GM12878 (cell line): ENCODE measurements at regions not wholly inside any gene's neighbourhood (a gene's known extent, or its start where the extent isn't known, plus 50 kb on each side); places are given as distances from the start of the nearest gene placed in this dataset.

ENCODE experiments used
- ATAC-seq: fragments of 200-7000 bp; cut with Tn5 transposase; 3 replicates; pipeline ENCODE4 v1.9.1; 2020; ENCODE audit warnings: mild to moderate bottlenecking, moderate library complexity
- BruUV-seq: library from RNA; stranded (reverse); fragments of 400-500 nt; replicated peaks from 2 replicates; lab custom pipeline; 2021; lab: Mats Ljungman, UMichigan
- CTCF ChIA-PET: fragments of 300-600 bp; sonication (Branson Sonifier 250); formaldehyde crosslinking; extraction: SDS; loops from one replicate; lab custom pipeline; 2021; ENCODE audit warnings: inconsistent platforms; lab: Yijun Ruan, JAX
- POLR2A ChIA-PET: fragments of 350-600 bp; formaldehyde crosslinking; extraction: SDS; loops from one replicate; lab custom pipeline; 2021; ENCODE audit warnings: inconsistent platforms; lab: Charles Lee
- RAD21 ChIA-PET: fragments of 300-600 bp; sonication (Branson Sonifier 250); formaldehyde crosslinking; loops from one replicate; lab custom pipeline; 2023; ENCODE audit warnings: antibody characterized with exemption; ENCODE audit not compliant: unreplicated experiment; lab: Charles Lee
- SMC1A ChIA-PET: fragments of 300-600 bp; sonication (Branson Sonifier 250); formaldehyde crosslinking; loops from one replicate; lab custom pipeline; 2023; ENCODE audit not compliant: unreplicated experiment, uncharacterized antibody; lab: Charles Lee
- DNase-seq: peaks from one replicate; pipeline ENCODE4 v3.0.0-alpha.2; 2011; ENCODE audit warnings: low read depth, low spot score
- FAIRE-seq: peaks from 3 replicates; lab custom pipeline; 2011; peaks lifted over from hg19 to GRCh38; lab: Jason Lieb, UNC
- H2AFZ ChIP-seq: 2 replicates; pipeline ENCODE4 v1.6.0; 2011; ENCODE audit warnings: low read depth, low read length, control low read depth; ENCODE audit not compliant: control insufficient read depth
- H3K27ac ChIP-seq: 2 replicates; pipeline ENCODE4 v1.5.1; 2011; ENCODE audit warnings: control low read depth; ENCODE audit not compliant: control insufficient read depth, insufficient read depth
- H3K27me3 ChIP-seq, 2 experiments: replicated peaks in 1 of 2; 2 replicates each; pipeline versions ENCODE4 v1.6.0 to v1.6.1; 2011; ENCODE audit warnings: low read length in 1 of 2; ENCODE audit not compliant: control insufficient read depth in 2 of 2, insufficient read depth in 2 of 2
- H3K36me3 ChIP-seq, 2 experiments: 2 replicates each; pipeline ENCODE4 v1.5.1; 2011; ENCODE audit warnings: low read length in 1 of 2; ENCODE audit not compliant: control insufficient read depth in 2 of 2, insufficient read depth in 2 of 2
- H3K4me1 ChIP-seq: 2 replicates; pipeline ENCODE4 v1.6.1; 2011; ENCODE audit warnings: mild to moderate bottlenecking, low read length, moderate library complexity, mixed read lengths; ENCODE audit not compliant: control insufficient read depth, insufficient read depth
- H3K4me2 ChIP-seq: 2 replicates; pipeline ENCODE4 v1.6.0; 2011; ENCODE audit warnings: control low read depth; ENCODE audit not compliant: control insufficient read depth, insufficient read depth
- H3K4me3 ChIP-seq: fragments of 200-600 bp; sonication (generic); 2 replicates; pipeline ENCODE4 v1.5.1; 2016
- H3K79me2 ChIP-seq: 2 replicates; pipeline ENCODE4 v1.6.0; 2011; ENCODE audit warnings: low read length; ENCODE audit not compliant: control insufficient read depth, insufficient read depth
- H3K9ac ChIP-seq: 2 replicates; pipeline ENCODE4 v1.8.0; 2011; ENCODE audit warnings: low read length, control low read depth, mixed read lengths; ENCODE audit not compliant: control insufficient read depth, insufficient read depth
- H3K9me3 ChIP-seq: replicated peaks from 3 replicates; pipeline ENCODE4 v1.5.1; 2011; ENCODE audit warnings: mild to moderate bottlenecking, low read length; ENCODE audit not compliant: control insufficient read depth, insufficient read depth
- H4K20me1 ChIP-seq: 2 replicates; pipeline ENCODE4 v1.6.0; 2011; ENCODE audit not compliant: control insufficient read depth, insufficient read depth
- BCLAF1 ChIP-seq: fragments of 450-650 bp; IDR thresholded peaks from 2 replicates; pipeline ENCODE4 v1.6.1; 2017; ENCODE audit warnings: antibody characterized with exemption, mild to moderate bottlenecking, moderate library complexity
- CHD2 ChIP-seq: IDR thresholded peaks from 2 replicates; pipeline ENCODE4 v1.6.1; 2011; ENCODE audit warnings: low read depth, low read length, improper control_type of control experiment, borderline replicate concordance
- CREB1 ChIP-seq: IDR thresholded peaks from 2 replicates; pipeline ENCODE4 v1.6.1; 2012; ENCODE audit warnings: low read depth, mild to moderate bottlenecking, inconsistent platforms
- HDAC6 ChIP-seq: fragments of 200-600 bp; sonication (generic); IDR thresholded peaks from one replicate; pipeline ENCODE4 v1.8.0; 2017; ENCODE audit warnings: antibody characterized with exemption; ENCODE audit not compliant: unreplicated experiment
- POU2F2 ChIP-seq: IDR thresholded peaks from 3 replicates; pipeline ENCODE4 v1.6.1; 2011; ENCODE audit warnings: low read depth, mild to moderate bottlenecking, low read length, borderline replicate concordance
- SMAD5 ChIP-seq: IDR thresholded peaks from 2 replicates; pipeline ENCODE4 v1.6.1; 2016; ENCODE audit warnings: antibody characterized with exemption, low read depth
- SREBF1 ChIP-seq: IDR thresholded peaks from 2 replicates; pipeline ENCODE4 v1.6.1; 2012; ENCODE audit warnings: mild to moderate bottlenecking, low read length
- TBL1XR1 ChIP-seq: IDR thresholded peaks from 2 replicates; pipeline ENCODE4 v1.6.1; 2012; ENCODE audit warnings: low read depth, low read length, improper control_type of control experiment
- YBX1 ChIP-seq: fragments of 450-650 bp; IDR thresholded peaks from 2 replicates; pipeline ENCODE4 v1.6.1; 2016; ENCODE audit warnings: antibody characterized with exemption
- ZNF207 ChIP-seq: fragments of 450-650 bp; IDR thresholded peaks from 2 replicates; pipeline ENCODE4 v1.6.1; 2014; ENCODE audit warnings: antibody characterized with exemption, mild to moderate bottlenecking, borderline replicate concordance
- WGBS: methylation state at CpG from one replicate; pipeline ENCODE4 v1.1.6; 2016; ENCODE audit warnings: low lambda C conversion rate; ENCODE audit not compliant: insufficient replicate concordance, insufficient coverage; ENCODE audit errors: missing lambda C conversion rate; 5-methylcytosine and 5-hydroxymethylcytosine counted together
- in situ Hi-C: fragments of 300-500 bp; cut with MboI; formaldehyde crosslinking; loops from 9 replicates; pipeline ENCODE4 v1.14.3; 2018; ENCODE audit warnings: mixed read lengths
- intact Hi-C: fragments of 100-400 bp; cut with micrococcal nuclease; formaldehyde crosslinking; loops from one replicate; pipeline ENCODE4 v1.14.2; 2022; ENCODE audit not compliant: unreplicated experiment

- no peaks in the 10 kb centered on the region for H3K79me2 ChIP-seq
- DNase-seq (no peak), FAIRE-seq (no peak), ATAC-seq (no peak)
- no peak overlapping the region for H2AFZ ChIP-seq
- CTCF ChIA-PET = interaction anchor here (0.7 to 6.1 kb wide), 2 partner anchors 15 to 101 kb away, joined by 3 to 30 read pairs; no protein-coding TSS in a partner anchor
- 100% methylated on average over 1 of the region's 1 CpG for WGBS
- no peaks in the 10 kb centered on the region for H4K20me1 ChIP-seq
- peaks cover 0 to 4% of the 10 kb centered on the region in 2 experiments; a peak in 2 of 4 replicates for H3K36me3 ChIP-seq
- H3K27ac ChIP-seq = no peak overlapping the region
- BruUV-seq = no TSS peak
- POLR2A ChIA-PET = no interaction called here
- in situ Hi-C loops (no loop called here), intact Hi-C loops (loop anchor here (10.0 kb wide), 2 partner anchors 99 to 101 kb away; no protein-coding TSS in a partner anchor)
- RAD21 ChIA-PET = interaction anchor here (2.1 kb wide), 1 partner anchor 101 kb away, joined by 7 read pairs; no protein-coding TSS in a partner anchor
- H3K27me3 ChIP-seq = no peaks in the 10 kb centered on the region
- peaks cover 6% of the 10 kb centered on the region; the same call in 1 of the 2 replicates for H3K4me1 ChIP-seq
- no peak overlapping the region for H3K9ac ChIP-seq
- SMC1A ChIA-PET = interaction anchor here (1.0 to 1.8 kb wide), 3 partner anchors 14 to 19 kb away, joined by 3 to 7 read pairs (median 3); no protein-coding TSS in a partner anchor
- TF ChIP-seq SREBF1 = no peak
- TF ChIP-seq BCLAF1 = no peak
- TF ChIP-seq TBL1XR1 = no peak
- no peak for TF ChIP-seq CHD2
- TF ChIP-seq YBX1 = no peak
- no peak for TF ChIP-seq HDAC6
- no peak for TF ChIP-seq CREB1
- TF ChIP-seq POU2F2 = no peak
- no peak for TF ChIP-seq SMAD5
- no peak for TF ChIP-seq ZNF207
- no peak overlapping the region for H3K4me3 ChIP-seq
- no peaks in the 10 kb centered on the region for H3K9me3 ChIP-seq
- no peak overlapping the region for H3K4me2 ChIP-seq
These were observed 59.7 kb downstream of the HYCC1 start for GRCh38 chr7:22954251-22954650.
